PC-9 (cell line): ENCODE measurements at regions not wholly inside any gene's neighbourhood (a gene's known extent, or its start where the extent isn't known, plus 50 kb on each side); places are given as distances from the start of the nearest gene placed in this dataset.

Experiments
- BruUV-seq: library from RNA; stranded (reverse); fragments of 400-500 nt; replicated peaks from 2 replicates; lab custom pipeline; 2021; lab: Mats Ljungman, UMichigan
- CTCF ChIA-PET: fragments of 300-600 bp; sonication (Branson Sonifier 250); formaldehyde crosslinking; loops from one replicate; lab custom pipeline; 2022; ENCODE audit warnings: antibody characterized with exemption; lab: Charles Lee
- POLR2A ChIA-PET: fragments of 300-600 bp; sonication (Branson Sonifier 250); formaldehyde crosslinking; loops from one replicate; lab custom pipeline; 2022; ENCODE audit warnings: antibody characterized with exemption; ENCODE audit not compliant: unreplicated experiment; lab: Charles Lee
- DNase-seq, 2 experiments: peaks; one replicate each; pipeline versions ENCODE4 v3.0.0 to v3.0.0-alpha.2; 2015 to 2022; ENCODE audit warnings: mixed read lengths in 1 of 2
- H2AFZ ChIP-seq: fragments of 200-600 bp; sonication (generic); 2 replicates; pipeline ENCODE4 v1.8.1; 2017; ENCODE audit warnings: antibody characterized with exemption
- H3F3A ChIP-seq: fragments of 200-600 bp; sonication (generic); 2 replicates; pipeline ENCODE4 v1.8.1; 2017; ENCODE audit warnings: antibody characterized with exemption, mild to moderate bottlenecking, low read depth; ENCODE audit not compliant: insufficient read depth
- H3K27ac ChIP-seq: fragments of 200-600 bp; sonication (generic); 2 replicates; pipeline ENCODE4 v1.6.1; 2016; ENCODE audit warnings: mixed run types
- H3K27me3 ChIP-seq: fragments of 200-600 bp; sonication (generic); 2 replicates; pipeline ENCODE4 v1.6.1; 2016; ENCODE audit warnings: low read depth, mixed run types; ENCODE audit not compliant: insufficient read depth
- H3K36me3 ChIP-seq: fragments of 200-600 bp; sonication (generic); 2 replicates; pipeline ENCODE4 v1.6.1; 2016; ENCODE audit warnings: low read depth, mixed run types
- H3K4me1 ChIP-seq: fragments of 200-600 bp; sonication (generic); replicated peaks from 2 replicates; pipeline ENCODE4 v1.6.1; 2016; ENCODE audit warnings: mixed run types; ENCODE audit not compliant: insufficient read depth
- H3K4me2 ChIP-seq: fragments of 200-600 bp; sonication (generic); 2 replicates; pipeline ENCODE4 v1.6.1; 2017; ENCODE audit warnings: mixed run types
- H3K4me3 ChIP-seq: fragments of 200-600 bp; sonication (generic); 2 replicates; pipeline ENCODE4 v1.6.1; 2016; ENCODE audit warnings: mixed run types
- H3K79me2 ChIP-seq: fragments of 200-600 bp; sonication (generic); 2 replicates; pipeline ENCODE4 v1.6.1; 2017; ENCODE audit warnings: low read depth, mixed run types
- H3K9me2 ChIP-seq: fragments of 200-600 bp; sonication (generic); 2 replicates; pipeline ENCODE4 v1.8.1; 2017; ENCODE audit warnings: mild to moderate bottlenecking; ENCODE audit not compliant: insufficient read depth
- H3K9me3 ChIP-seq: fragments of 200-600 bp; sonication (generic); 2 replicates; pipeline ENCODE4 v1.8.1; 2016; ENCODE audit warnings: low read depth; ENCODE audit not compliant: insufficient read depth
- H4K20me1 ChIP-seq: fragments of 200-600 bp; sonication (generic); 2 replicates; pipeline ENCODE4 v1.8.1; 2017; ENCODE audit not compliant: insufficient read depth
- EZH2 ChIP-seq: fragments of 200-600 bp; sonication (generic); IDR thresholded peaks from 2 replicates; pipeline ENCODE4 v1.8.0; 2017; ENCODE audit warnings: antibody characterized with exemption, low read depth
- intact Hi-C: fragments of 100-400 bp; cut with micrococcal nuclease; formaldehyde crosslinking; loops from one replicate; pipeline ENCODE4 v1.10.0; 2022; ENCODE audit not compliant: unreplicated experiment
- TF ChIP-seq, protein P1 (sequence below): fragments of 200-600 bp; sonication (generic); conservative IDR thresholded peaks from 2 replicates; pipeline ENCODE4 v1.6.1; 2017; ENCODE audit warnings: mixed run types, antibody characterized with exemption, mild to moderate bottlenecking, moderate library complexity

DNA sequence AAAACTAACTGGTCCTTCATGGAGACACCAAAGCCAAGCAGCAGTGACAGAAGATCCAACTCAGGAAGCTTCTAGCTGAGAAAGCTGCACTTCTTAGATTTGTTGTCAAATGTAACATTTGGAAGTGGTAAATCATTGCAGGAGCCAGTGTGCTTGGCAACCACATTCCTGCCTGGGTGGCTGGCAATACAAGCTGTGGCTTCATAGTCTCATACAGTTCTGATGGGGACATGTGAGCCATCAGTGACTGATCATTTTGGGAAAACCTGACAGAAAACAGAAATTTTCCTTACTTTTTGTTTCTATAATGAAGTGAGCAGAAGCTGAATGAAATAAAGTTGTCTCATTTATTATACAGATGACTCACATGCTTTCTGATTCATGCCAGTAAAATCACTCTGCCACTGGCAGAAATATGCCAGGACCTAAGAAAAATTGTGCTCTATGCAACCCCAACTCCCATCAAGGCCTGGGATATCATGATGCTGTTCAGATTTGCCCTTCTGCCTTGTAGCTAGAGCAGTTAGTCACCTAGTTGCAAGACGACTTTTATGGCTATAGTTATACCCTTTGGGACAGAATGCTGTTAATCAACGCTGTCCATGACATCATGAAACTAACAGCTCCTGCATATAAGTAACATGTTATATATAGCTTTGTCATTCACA, 508.1 kb downstream of the ADCYAP1 start:
- CTCF ChIA-PET, result interaction anchor here (0.6 kb wide), 1 partner anchor 691 kb away, joined by 4 read pairs; no protein-coding TSS in a partner anchor

DNA sequence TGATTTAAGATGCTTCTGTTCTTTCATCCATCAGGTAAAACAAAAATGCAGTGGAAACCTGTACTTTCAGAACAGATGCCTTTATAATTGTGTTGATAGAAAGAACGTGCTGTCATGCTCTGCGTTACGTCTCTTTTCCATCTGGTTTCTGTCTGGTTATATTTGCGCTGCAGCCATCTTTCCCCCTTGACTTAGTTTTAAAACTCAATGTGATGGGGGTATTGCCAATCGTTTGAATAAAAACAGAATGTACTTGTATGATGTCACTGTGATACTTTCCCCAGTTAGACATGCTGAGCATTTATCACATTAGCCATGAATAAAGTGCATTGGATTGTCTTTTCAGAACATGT, 508.6 kb downstream of the ADCYAP1 start:
- intact Hi-C loops, result no loop called here
- POLR2A ChIA-PET, result interaction anchor here (0.6 kb wide), 1 partner anchor 870 kb away, joined by 4 read pairs; no protein-coding TSS in a partner anchor
- H2AFZ ChIP-seq, result no peak overlapping the region

More for the DNA sequence above, 508.1 kb downstream of the ADCYAP1 start:
- H3K4me2 ChIP-seq, result no peak overlapping the region
- H3K27ac ChIP-seq, result no peak overlapping the region
- no TSS peak for BruUV-seq
- H3K36me3 ChIP-seq, result no peaks in the 10 kb centered on the region
- no peaks in the 10 kb centered on the region; the same call in 1 of the 2 replicates for H3K9me2 ChIP-seq
- H3K9me3 ChIP-seq, result no peaks in the 10 kb centered on the region
- POLR2A ChIA-PET, result interaction anchor here (0.6 kb wide), 1 partner anchor 870 kb away, joined by 4 read pairs; no protein-coding TSS in a partner anchor
- intact Hi-C loops, result no loop called here
- H3K4me3 ChIP-seq, result no peak overlapping the region
- no peaks in the 10 kb centered on the region for H3K79me2 ChIP-seq
- H4K20me1 ChIP-seq, result no peaks in the 10 kb centered on the region
- no peaks in the 10 kb centered on the region for H3F3A ChIP-seq
- TF ChIP-seq, protein P1, sequence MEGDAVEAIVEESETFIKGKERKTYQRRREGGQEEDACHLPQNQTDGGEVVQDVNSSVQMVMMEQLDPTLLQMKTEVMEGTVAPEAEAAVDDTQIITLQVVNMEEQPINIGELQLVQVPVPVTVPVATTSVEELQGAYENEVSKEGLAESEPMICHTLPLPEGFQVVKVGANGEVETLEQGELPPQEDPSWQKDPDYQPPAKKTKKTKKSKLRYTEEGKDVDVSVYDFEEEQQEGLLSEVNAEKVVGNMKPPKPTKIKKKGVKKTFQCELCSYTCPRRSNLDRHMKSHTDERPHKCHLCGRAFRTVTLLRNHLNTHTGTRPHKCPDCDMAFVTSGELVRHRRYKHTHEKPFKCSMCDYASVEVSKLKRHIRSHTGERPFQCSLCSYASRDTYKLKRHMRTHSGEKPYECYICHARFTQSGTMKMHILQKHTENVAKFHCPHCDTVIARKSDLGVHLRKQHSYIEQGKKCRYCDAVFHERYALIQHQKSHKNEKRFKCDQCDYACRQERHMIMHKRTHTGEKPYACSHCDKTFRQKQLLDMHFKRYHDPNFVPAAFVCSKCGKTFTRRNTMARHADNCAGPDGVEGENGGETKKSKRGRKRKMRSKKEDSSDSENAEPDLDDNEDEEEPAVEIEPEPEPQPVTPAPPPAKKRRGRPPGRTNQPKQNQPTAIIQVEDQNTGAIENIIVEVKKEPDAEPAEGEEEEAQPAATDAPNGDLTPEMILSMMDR, result no peak
- TF ChIP-seq EZH2, result no peak
- H3K27me3 ChIP-seq, result no peaks in the 10 kb centered on the region
- no peak for DNase-seq
- no peak overlapping the region for H2AFZ ChIP-seq
- no peaks in the 10 kb centered on the region for H3K4me1 ChIP-seq

DNA sequence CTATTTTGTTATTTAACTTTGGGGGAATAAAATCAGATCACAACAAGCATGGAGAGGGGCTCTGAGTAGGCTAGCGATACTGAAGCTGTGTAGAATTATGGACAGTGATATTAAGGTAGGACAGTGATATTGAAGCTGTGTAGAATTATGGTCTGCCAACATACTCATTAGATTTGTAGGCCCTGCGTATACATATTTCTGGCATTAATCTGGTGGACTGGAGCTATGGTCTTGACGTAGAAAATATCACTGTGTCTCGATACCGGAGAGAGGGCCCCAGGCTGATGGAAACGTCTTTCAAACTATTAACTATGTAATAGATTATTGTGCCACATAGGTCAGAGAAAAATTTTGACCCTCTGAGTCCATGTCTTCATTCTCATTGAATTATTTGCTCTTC, 511.4 kb downstream of the ADCYAP1 start:
- H3K4me1 ChIP-seq, result no peaks in the 10 kb centered on the region
- H3K9me3 ChIP-seq, result no peaks in the 10 kb centered on the region
- no peak overlapping the region for H3K4me2 ChIP-seq
- no TSS peak for BruUV-seq
- no peaks in the 10 kb centered on the region for H3K27me3 ChIP-seq
- intact Hi-C loops, result no loop called here
- no peak overlapping the region for H3K27ac ChIP-seq
- no peaks in the 10 kb centered on the region for H3K79me2 ChIP-seq
- no peaks in the 10 kb centered on the region; the same call in 1 of the 2 replicates for H3K9me2 ChIP-seq
- no peaks in the 10 kb centered on the region for H4K20me1 ChIP-seq
- H3F3A ChIP-seq, result no peaks in the 10 kb centered on the region
- ChIA-PET CTCF (no interaction called here), POLR2A (no interaction called here)
- no peak overlapping the region for H2AFZ ChIP-seq
- no peak for TF ChIP-seq EZH2
- TF ChIP-seq, protein P1, result no peak
- H3K4me3 ChIP-seq, result no peak overlapping the region
- DNase-seq, result no peak
- no peaks in the 10 kb centered on the region for H3K36me3 ChIP-seq

More for the DNA sequence above, 508.6 kb downstream of the ADCYAP1 start:
- Histone ChIP-seq H3K27ac (no peak overlapping the region), H3F3A (no peaks in the 10 kb centered on the region), H3K4me1 (no peaks in the 10 kb centered on the region), H3K4me2 (no peak overlapping the region), H3K9me2 (no peaks in the 10 kb centered on the region; the same call in 1 of the 2 replicates), H3K36me3 (no peaks in the 10 kb centered on the region), H3K79me2 (no peaks in the 10 kb centered on the region), H3K4me3 (no peak overlapping the region), H3K27me3 (no peaks in the 10 kb centered on the region), H4K20me1 (no peaks in the 10 kb centered on the region), H3K9me3 (no peaks in the 10 kb centered on the region)
- BruUV-seq, result no TSS peak
- CTCF ChIA-PET, result interaction anchor here (0.6 kb wide), 1 partner anchor 691 kb away, joined by 4 read pairs; no protein-coding TSS in a partner anchor
- TF ChIP-seq EZH2, result no peak
- TF ChIP-seq, protein P1, result no peak
- DNase-seq, result no peak
